GM11168 (cell line): ENCODE measurements at regions not wholly inside any gene's neighbourhood (a gene's known extent, or its start where the extent isn't known, plus 50 kb on each side); places are given as distances from the start of the nearest gene placed in this dataset.
"Not testable (repeated sequence)": the region's sequence is repeated elsewhere in the genome, so short reads cannot be mapped to it uniquely, and the experiment has no call there.

Experiments used
- in situ Hi-C: fragments of 300-500 bp; cut with MboI; formaldehyde crosslinking; loops from one replicate; pipeline ENCODE4 v1.12.0; 2022; ENCODE audit warnings: low sequenced_read_pairs; ENCODE audit not compliant: unreplicated experiment

DNA sequence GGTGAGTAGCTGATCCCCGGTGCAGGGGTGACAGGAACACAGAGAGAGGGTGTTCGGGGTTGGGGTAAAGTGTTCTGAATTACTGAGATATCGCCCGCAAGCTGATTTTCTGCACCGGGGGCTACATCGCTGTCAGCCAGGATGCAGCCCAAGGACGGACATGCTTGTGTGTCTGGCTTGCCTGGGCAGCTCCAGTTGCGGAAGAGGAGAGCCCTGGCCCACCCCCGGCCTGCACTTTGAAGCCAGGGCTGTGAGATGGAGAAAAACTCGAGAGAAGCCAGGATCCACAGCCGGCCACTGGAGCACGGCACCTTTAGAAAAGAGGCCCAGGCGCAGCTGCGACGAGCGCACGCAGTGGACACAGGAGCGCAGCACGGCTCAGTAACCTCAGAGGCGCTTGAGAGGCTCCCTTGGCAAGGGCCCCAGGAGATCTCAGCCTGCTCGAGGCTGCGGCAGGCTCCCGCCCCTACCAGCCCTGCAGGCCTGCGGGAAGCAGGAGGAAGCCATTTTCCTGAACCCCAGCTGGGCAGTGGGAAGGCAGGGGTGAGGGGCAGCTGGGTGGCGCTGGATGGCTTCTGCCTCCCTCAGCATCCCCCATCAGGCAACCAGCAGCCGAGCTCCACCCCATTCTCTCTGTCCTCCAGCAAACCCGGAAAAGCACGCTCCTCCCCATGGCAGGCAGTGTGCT, 59.2 kb downstream of the C9orf50 start:
- in situ Hi-C loops: no loop called here

DNA sequence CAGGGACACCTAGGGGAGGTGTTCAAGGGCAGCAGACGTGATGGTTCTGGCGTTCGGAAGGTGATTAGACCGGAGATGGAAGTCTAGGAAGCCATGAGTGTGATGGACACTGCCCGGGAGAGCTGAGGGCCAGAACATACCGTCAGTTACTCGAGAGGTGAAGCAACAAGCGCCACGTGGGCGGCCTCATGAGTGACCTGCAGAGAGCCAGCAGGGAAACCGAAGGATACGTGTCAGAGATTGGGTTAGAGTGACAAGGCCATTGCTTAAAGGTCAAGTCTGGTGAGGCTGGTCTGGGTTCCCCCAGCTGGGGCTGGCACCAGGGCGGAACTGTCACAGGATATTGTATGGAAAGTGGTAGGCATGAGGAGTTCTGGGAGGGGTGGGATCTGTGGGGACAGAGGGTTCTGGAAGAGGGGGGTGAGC, 60.0 kb downstream of the C9orf50 start:
- in situ Hi-C loops: no loop called here

DNA sequence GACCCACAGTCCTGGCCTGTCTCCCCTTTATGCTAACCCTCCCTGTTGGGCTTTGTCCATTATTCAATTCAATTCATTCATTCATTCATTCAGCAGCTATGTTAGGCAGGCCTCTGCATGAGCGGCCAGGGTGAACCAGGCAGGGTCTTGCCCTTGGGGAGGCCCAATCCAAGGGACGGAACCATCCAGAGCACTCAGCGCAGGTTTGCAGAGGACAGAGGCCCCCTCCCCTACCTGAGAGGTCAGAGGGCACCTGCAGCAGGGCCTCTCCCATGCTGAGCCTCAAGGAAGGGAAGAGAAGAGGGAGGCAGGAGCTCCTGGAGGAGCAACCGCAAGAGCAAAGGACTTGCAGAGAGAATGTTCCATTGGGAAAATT, 61.4 kb downstream of the C9orf50 start:
- in situ Hi-C loops: no loop called here

DNA sequence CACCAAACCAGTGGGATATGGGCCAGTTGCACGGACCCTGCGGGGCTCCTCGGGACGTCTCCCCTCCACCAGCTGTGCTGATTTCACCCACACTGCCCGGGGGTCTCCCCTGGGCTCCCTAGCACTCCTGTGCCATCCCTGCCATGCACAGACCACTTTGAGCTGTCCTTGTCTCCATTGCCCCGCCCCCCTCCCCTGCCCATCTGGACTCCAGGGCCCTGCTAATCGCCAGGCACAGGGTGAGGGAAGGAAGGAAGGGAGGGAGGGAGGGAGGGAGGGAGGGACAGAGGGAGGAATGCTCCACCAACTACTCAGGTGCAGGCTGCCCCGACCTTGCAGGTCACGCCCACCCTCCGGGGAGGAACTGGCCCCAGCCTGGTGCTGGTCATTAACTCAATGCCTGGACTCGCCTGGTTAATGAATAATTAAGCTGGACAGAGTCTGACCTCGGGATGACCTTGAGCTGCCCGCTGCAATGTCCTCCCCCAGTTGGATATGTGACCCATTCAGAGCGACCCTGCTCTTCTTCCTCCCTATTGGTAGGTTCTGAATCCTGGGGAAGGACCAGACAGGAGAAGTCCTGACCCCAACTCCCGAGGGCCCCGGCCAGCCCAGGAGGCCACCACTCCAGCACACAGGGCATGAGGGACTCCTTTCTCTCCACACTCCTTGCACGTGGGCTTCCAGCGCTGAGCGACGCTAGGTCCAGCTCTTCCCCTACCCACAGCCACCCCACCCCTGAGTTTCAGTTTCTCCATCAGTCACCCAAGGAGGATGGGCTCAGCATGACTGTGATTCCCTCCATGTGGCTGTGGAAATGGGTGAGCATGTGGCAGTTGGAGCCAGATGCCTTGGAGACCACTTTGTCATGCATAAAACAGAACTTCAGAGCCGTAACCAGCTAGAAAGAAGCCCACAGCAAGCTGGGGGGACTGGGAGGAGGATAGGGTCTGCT, 62.1 kb downstream of the C9orf50 start:
- in situ Hi-C loops: no loop called here

DNA sequence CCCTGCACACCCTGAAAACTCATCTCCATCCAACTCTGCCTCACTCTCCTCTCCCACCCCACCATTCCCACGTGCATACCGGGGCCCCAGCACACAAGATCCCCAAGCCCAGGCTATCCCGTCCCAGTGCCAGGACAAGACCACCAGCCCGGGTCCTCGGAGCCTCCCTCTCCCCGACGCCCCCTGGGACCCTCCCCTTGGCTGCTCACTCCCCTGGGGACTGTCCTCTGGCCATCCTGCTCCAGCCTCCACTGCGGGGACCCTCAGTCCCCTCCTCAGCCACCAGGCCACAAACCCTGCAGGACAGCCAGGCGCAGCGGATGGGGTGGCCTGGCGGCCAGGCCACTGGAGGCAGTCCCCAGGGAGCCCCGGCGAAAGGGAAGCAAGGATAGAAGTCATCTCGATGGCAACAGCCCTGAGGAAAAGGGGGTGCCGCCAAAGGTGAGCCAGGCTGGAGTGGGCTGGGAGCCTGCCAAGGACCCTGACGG, 62.8 kb downstream of the C9orf50 start:
- in situ Hi-C loops: no loop called here

DNA sequence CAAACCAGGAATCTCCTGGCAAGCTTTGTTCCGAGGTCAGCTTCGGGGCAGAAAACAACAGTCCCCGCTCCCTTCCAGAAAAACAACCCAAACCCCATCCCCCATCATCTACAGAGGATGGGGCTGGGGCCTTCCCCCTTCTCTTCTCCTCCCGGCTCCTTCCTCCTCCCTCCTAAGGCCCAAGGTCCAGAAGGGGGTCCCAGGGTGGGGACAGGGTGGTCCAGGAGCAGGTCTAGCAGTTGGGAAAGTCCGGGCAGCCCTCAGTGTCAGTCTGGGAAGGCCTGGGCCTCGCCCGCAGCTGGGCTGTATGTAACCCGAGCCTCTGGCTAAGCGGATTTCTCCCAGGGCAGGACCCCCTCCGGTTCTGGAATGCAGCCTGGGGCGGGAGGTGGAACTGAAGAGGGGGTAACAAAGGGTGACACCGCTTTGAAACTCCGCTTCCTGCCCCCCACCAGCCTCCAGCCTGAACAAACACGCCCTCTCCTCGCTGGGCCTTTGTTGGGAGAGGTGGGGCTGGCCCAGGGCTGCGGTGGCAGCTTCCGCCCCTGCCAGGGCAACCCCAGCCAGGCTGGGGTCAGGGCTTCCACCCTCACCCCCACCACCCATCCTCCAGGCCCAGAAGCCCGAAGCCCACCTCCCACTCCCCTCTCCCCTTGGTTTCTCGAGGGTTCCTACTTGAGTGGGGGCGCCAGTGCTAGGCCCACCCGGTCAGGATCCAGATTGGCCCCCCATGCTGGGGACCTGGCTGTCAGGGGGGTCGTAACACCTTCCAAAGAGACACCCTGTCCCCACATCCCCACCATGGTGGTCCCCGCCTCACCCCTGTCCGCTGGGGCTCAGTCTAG, 63.5 kb downstream of the C9orf50 start:
- in situ Hi-C loops: no loop called here

DNA sequence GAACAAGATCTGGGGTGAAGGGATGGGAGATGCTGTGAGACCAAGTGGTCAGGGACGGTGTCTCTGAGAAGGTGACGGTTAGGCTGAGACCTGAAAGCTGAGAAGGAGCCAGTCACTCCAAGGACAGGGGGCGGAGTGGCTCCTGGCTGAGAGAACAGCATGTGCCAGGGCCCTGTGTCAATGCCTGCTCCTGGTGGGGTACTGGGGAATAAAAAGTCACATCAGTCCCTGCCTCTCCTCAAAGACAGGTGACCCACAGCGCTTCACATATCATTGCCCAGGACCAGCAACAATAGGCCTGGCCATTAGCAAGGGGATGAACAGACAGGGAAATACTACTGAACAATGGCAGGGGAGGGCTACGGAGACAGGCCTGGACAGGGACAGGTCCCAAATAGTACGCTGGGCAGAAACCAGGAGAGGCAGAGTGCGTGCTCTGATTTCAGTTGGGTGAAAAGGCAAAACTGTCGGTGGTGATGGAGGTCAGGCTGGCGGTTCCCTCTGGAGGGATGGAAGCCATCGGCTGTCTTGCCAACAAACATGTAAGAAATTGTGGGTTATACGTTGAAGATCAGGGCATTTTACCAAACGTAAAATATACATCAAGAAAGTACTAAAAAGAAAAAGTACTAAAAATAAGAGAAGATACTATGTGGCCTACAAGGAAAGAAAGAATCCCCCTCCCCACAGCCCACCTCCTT, 64.3 kb downstream of the C9orf50 start:
- in situ Hi-C loops: no loop called here

DNA sequence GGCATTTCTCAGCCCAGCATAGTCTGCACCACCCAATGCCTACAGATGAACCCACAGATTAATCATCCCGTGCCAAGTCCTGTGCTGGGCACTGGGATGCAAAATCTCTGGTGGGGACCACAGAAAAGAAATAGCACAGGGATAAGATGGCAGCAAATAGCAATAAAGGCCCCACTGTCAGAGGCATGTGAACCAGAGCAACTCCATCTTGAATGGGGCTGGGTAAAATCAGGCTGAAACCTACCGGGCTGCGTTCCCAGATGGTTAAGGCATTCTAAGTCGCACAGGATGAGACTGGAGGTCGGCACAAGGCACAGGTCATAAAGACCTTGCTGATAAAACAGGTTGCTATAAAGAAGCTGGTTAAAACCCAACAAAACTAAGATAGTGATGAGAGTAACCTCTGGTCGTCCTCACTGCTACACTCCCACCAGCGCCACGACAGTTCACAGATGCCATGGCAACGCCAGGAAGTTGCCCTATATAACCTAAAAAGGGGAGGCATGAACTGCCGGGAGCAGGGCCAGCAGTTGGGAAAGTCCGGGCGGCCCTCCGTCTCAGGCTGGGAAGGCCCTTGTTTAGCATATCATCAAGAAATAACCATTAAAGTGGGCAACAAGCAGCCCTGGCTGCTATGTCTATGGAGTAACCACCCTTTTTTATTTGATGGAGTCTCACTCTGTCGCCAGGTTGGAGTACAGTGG, 65.2 kb downstream of the C9orf50 start:
- in situ Hi-C loops: no loop called here

DNA sequence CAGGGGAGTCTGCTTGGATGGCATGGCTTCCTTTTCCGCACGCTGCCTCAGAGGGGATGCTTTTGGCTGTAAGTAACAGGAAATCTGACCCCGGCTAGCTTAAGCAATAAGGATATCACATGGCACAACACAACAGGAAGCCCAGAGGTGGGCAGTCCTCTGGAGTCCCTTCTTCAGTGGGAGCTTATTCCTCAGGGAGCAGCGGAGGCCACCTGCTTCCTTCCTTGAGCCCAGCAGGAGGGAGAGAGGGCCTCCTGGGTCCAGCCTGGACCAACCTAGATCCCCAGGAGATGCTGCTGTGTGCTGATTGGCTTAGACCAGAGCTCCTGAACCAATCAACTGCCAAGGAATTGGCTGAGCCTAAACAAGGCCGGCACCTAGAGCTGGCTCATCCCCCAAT, 66.3 kb downstream of the C9orf50 start:
- in situ Hi-C loops: no loop called here

DNA sequence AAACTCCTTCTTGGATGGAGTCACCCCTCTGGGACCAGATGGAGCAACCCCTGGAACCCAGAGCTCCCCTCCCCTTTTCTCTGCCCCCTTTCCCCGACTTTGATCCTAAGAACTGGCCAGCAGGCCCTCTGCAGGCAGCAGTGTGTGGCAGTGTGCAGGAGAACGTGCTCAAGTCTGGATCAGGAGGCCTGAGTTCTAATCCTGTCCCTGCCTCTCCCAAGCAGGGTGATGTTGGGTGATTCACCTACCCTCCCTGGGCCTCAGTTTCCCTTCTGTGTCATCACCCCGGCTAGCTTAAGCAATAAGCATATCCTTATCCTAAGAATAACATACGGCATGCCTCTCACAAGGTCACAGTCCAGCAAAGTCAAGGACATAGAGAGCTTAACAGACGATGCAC, 67.6 kb downstream of the C9orf50 start:
- in situ Hi-C loops: no loop called here

DNA sequence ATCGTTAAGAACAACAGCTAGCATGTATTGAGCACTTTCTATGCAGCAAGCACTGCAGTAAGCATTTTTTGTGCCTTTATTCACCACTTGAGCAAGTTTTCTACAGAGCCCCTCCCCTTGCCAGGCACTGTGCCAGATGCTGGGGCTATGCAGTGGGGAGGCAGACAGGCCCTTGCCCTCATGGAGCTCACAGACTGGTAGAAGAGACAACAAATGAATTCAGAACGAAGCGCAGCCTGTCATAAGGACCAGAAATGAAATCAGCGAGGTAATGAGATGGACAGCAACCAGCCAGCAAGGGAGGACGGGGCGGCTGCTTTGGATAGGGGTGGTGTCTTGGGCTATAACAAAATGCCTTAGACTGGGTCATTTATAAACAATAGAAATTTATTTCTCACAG, 68.8 kb downstream of the C9orf50 start:
- in situ Hi-C loops: no loop called here

DNA sequence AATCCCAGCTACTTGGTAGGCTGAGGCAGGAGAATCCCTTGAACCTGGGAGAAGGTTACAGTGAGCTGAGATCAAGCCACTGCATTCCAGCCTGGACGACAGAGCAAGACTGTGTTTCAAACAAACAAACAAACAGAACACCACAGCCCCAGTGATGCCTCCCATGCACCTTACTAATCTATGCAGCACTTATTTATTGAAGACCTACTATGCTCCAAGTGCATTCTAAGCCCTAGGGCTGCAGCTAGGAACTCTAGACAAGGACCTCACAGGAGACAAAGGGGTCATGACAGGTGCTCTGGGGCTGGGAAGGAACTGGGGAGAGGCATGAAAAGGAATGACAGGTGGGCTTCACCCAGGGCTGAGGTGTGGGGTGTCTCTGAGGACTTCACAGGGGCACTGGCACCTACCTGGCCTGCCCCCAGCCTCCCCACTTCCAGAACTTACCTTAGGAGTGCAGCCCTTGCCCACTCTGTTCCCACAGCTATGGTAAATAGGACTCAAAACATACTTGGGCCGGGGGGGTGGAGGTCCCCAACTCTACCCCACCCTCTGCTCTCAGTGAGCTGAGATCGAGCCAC, 69.4 kb downstream of the C9orf50 start:
- in situ Hi-C loops: no loop called here

DNA sequence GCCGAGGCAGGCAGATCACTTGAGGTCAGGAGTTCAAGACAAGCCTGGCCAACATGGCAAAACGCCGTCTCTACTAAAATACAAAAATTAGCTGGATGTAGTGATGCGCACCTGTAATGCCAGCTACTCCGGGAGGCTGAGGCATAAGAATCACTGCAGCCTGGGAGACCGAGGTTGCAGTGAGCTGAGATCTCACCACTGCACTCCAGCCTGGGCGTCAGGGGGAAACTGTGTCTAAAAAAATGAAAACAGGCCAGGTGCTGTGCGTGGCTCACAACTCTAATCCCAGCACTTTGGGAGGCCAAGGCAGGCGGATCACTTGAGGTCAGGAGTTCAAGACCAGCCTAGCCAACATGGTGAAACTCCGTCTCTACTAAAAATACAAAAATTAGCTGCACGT, 69.9 kb downstream of the C9orf50 start:
- in situ Hi-C loops: not testable (repeated sequence)

DNA sequence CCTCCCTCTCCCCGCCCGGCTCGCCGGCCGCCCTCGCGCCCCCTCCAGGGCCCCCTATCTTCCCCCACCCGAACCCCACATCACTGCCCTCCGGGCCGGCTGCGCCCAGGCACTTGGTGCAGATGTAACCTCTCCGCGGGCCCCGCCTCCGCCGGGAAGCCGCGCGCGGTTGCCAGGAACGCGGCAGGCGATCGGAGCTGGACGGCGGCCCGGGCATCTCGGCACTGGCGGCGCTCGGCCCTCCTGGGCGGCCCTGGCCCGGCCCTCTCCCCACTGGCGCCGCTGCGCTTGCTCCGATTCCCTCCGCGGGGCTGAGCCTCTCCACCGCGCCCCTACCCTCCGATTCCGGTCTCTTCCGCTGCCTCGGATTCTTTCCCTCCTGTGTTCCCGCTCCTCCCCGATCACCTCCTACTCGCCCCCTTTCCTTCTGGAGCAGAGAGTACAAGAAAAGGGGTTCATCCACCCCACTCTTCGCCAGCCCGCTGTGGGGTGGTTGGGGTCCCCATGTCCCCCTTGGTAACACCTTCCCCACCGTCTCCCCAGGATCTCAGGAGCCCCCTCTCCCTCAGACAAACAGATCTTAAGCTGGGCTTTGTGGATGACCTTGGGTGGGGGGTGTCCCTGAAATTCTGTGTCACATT, 70.6 kb downstream of the C9orf50 start:
- in situ Hi-C loops: no loop called here

DNA sequence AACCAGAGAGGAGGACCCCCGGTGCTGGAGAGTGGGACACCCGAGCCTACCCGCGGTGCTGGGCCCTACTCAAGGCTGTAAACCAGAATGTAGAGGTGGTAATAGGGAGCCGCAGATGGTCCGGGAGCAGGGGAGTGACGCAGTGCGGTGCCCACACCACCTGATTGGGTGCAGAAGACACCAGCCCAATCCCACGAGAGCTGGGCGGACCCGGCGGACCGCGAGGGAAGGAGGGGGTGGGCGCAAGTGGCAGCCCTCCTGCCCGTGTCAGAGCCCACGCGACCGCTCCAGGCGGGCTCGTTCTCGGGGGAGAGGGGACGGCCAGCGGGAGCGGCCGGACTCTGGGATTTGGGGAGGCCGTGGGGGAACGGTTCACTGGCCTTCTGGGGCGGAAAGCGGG, 71.2 kb downstream of the C9orf50 start:
- in situ Hi-C loops: no loop called here

DNA sequence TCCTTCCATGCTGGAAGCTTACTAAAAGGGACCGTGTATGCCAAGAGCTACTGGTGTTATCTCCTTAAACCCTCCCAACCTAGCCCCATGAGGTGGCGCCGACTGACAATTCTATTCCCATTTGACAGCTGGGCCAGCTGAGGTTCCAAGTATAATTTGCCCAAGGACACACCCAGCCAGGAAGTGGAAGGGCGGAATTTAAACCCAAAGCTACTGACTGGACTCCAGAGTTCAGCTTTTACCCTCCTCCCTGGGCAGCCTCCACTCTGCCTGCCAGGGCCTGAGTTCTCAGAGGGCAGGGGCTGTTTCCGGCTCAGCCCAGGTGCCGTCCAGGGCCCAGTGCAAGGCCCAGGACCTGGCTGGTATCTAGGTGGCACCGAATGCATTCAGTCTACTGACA, 71.8 kb downstream of the C9orf50 start:
- in situ Hi-C loops: no loop called here

DNA sequence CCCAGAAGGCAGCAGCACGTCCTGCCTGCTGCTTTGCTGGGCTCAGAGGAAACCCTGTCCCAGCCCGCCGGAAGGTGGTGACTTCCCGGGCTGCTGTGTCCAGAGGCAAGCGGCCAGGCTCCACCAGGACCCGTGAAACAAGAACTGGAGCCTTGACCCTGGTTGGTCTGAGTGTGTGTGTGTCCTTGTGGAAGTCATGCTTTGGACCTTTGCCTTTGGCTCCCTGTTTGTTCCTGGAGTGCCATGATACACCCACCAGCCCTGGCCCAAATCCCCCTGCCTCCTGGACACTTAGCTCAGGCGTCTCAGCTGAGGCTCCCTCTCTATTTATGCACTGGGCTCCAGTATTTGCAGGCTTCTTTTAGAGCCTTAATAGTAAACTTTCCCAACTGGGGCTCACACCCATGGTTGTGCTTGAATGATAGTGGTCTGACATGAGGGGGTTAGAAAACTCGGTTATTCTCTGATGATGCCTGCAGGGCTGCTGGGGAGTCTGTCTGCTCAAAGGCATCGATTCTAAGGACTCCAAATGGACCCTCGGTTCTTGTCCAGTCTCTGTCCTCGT, 72.2 kb downstream of the C9orf50 start:
- in situ Hi-C loops: no loop called here

DNA sequence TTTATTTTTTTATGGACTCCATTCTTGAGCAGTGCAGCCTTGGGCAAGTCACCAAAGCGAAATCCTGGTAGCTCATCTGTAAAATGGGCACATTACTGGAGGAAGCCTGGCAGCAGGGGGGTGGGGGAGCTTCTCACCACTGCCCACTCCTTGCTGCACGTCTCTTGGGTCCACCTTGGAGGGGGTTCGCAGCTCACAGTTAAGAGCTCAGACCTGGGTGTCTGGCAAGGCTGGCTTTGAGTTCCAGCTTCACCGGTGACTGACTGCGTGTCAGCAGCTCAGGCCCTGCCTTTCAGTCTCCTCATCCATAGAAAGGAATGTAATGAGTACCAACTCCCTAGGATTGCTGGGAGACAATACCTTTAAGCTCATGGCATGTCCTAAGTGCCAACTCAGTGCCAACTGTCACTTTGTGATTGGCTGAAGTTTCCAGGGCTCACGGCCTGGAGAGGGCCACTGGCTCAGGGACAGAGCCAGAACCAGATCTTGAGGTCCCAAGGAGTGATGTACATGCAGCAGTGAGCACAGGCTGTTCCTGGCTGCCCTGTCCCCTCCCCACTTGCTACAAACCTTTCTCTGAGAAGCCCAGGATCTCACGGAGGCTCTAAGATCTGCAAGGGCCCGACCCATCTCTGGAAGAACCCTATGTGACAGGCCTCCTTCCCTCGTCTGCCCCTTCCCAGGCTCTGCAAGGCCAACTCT, 72.9 kb downstream of the C9orf50 start:
- in situ Hi-C loops: no loop called here
